Astrocyte (in vitro differentiated cells and primary cell): ENCODE measurements at regions not wholly inside any gene's neighbourhood (a gene's known extent, or its start where the extent isn't known, plus 50 kb on each side); places are given as distances from the start of the nearest gene placed in this dataset.

Source experiments
- DNase-seq: peaks from one replicate; pipeline ENCODE4 v3.0.0-alpha.2; 2010; ENCODE audit warnings: low read depth
- FAIRE-seq: peaks from 2 replicates; lab custom pipeline; 2011; peaks lifted over from hg19 to GRCh38; lab: Jason Lieb, UNC
- H2AFZ ChIP-seq: 2 replicates; pipeline ENCODE4 v1.6.0; 2012; ENCODE audit warnings: low read depth, low read length, inconsistent platforms
- H3K27ac ChIP-seq: 2 replicates; pipeline ENCODE4 v1.5.1; 2011; ENCODE audit warnings: low read depth, low read length, inconsistent platforms
- H3K27me3 ChIP-seq: 2 replicates; pipeline ENCODE4 v1.6.0; 2011; ENCODE audit warnings: low read length, inconsistent platforms; ENCODE audit not compliant: insufficient read depth
- H3K36me3 ChIP-seq: 2 replicates; pipeline ENCODE4 v1.5.1; 2011; ENCODE audit warnings: low read length, inconsistent platforms; ENCODE audit not compliant: insufficient read depth
- H3K4me1 ChIP-seq: 2 replicates; pipeline ENCODE4 v1.5.1; 2011; ENCODE audit warnings: low read length, inconsistent platforms; ENCODE audit not compliant: insufficient read depth
- H3K4me2 ChIP-seq: 2 replicates; pipeline ENCODE4 v1.6.0; 2012; ENCODE audit warnings: low read length, inconsistent platforms
- H3K4me3 ChIP-seq: 2 replicates; pipeline ENCODE4 v1.5.1; 2011; ENCODE audit warnings: low read depth, mild to moderate bottlenecking, low read length, inconsistent platforms; ENCODE audit not compliant: insufficient read depth
- H3K79me2 ChIP-seq: 2 replicates; pipeline ENCODE4 v1.6.0; 2012; ENCODE audit warnings: mild to moderate bottlenecking, low read length, inconsistent platforms; ENCODE audit not compliant: insufficient read depth
- H3K9ac ChIP-seq: 2 replicates; pipeline ENCODE4 v1.6.0; 2012; ENCODE audit warnings: mild to moderate bottlenecking, low read length, inconsistent platforms
- H3K9me3 ChIP-seq: 2 replicates; pipeline ENCODE4 v1.5.1; 2012; ENCODE audit warnings: low read depth, mild to moderate bottlenecking, low read length, inconsistent platforms; ENCODE audit not compliant: insufficient read depth
- H4K20me1 ChIP-seq: 2 replicates; pipeline ENCODE4 v1.6.0; 2012; ENCODE audit warnings: low read length, inconsistent platforms; ENCODE audit not compliant: insufficient read depth
- H3K27ac Mint-ChIP-seq: one replicate; pipeline ENCODE4 v1.8.0; 2021; ENCODE audit warnings: mild to moderate bottlenecking, mixed read lengths; ENCODE audit not compliant: unreplicated experiment
- H3K27me3 Mint-ChIP-seq: one replicate; pipeline ENCODE4 v1.8.0; 2021; ENCODE audit warnings: low read depth, mixed read lengths; ENCODE audit not compliant: unreplicated experiment
- H3K36me3 Mint-ChIP-seq: one replicate; pipeline ENCODE4 v1.8.0; 2021; ENCODE audit warnings: low read depth, mixed read lengths; ENCODE audit not compliant: unreplicated experiment
- H3K4me1 Mint-ChIP-seq: one replicate; pipeline ENCODE4 v1.8.0; 2021; ENCODE audit warnings: low read depth, mixed read lengths; ENCODE audit not compliant: unreplicated experiment
- H3K4me3 Mint-ChIP-seq: one replicate; pipeline ENCODE4 v1.8.0; 2021; ENCODE audit warnings: mild to moderate bottlenecking, moderate library complexity, mixed read lengths; ENCODE audit not compliant: unreplicated experiment
- H3K9me3 Mint-ChIP-seq: one replicate; pipeline ENCODE4 v1.8.0; 2021; ENCODE audit warnings: mild to moderate bottlenecking, mixed read lengths; ENCODE audit not compliant: unreplicated experiment
- EZH2 ChIP-seq: IDR thresholded peaks from 2 replicates; pipeline ENCODE4 v1.6.1; 2012; ENCODE audit warnings: mild to moderate bottlenecking, low read length, inconsistent platforms; ENCODE audit not compliant: insufficient read depth
- TF ChIP-seq, protein P1 (sequence below): IDR thresholded peaks from 2 replicates; pipeline ENCODE4 v1.5.1; 2011; ENCODE audit warnings: low read depth, mild to moderate bottlenecking, inconsistent platforms, low read length, moderate library complexity; ENCODE audit not compliant: insufficient read depth

DNA sequence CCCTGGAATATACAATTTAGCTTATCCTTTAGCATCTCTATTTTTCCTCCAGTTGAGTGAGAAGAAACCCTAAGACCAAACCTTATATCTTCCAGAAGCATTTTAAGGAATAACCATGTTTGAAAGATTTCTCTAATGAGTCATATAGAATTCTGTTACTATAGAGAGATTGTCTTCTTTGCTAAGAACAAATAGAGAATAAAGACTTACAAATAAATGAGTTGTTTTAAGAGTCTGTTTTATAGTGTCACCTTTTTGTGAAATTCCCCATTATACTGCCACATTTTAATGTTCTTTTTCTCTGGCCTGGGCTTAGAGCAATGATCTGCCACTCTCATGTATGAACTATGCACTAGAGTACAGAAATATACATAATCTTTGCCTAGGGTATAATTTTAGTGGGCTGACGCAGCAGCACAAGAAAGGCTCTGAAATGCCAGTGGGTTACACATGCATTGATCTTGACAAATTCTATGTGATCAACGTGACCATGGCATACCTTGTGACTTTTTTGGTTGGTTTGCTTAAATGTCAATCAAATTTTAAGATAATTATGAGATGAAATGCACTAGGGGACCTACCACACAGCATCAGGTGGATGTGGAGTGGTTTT lies 145.1 kb upstream of the MKLN1 start:
- H3K4me1 Mint-ChIP-seq = peaks cover 6% of the 10 kb centered on the region
- no peak overlapping the region for H3K4me3 Mint-ChIP-seq
- no peaks in the 10 kb centered on the region for H3K9me3 ChIP-seq
- H2AFZ ChIP-seq = no peak overlapping the region
- no peak overlapping the region for H3K4me3 ChIP-seq
- no peaks in the 10 kb centered on the region for H3K4me1 ChIP-seq
- H3K27me3 ChIP-seq = peaks cover 10% of the 10 kb centered on the region
- no peaks in the 10 kb centered on the region for H4K20me1 ChIP-seq
- no peak overlapping the region for H3K27ac ChIP-seq
- no peak overlapping the region for H3K9ac ChIP-seq
- H3K36me3 Mint-ChIP-seq = no peaks in the 10 kb centered on the region
- no peak for DNase-seq
- H3K36me3 ChIP-seq = no peaks in the 10 kb centered on the region
- H3K27ac Mint-ChIP-seq = no peak overlapping the region
- no peaks in the 10 kb centered on the region for H3K9me3 Mint-ChIP-seq
- H3K4me2 ChIP-seq = no peak overlapping the region
- no peak for FAIRE-seq
- no peaks in the 10 kb centered on the region for H3K79me2 ChIP-seq
- no peaks in the 10 kb centered on the region for H3K27me3 Mint-ChIP-seq
- TF ChIP-seq, protein P1, sequence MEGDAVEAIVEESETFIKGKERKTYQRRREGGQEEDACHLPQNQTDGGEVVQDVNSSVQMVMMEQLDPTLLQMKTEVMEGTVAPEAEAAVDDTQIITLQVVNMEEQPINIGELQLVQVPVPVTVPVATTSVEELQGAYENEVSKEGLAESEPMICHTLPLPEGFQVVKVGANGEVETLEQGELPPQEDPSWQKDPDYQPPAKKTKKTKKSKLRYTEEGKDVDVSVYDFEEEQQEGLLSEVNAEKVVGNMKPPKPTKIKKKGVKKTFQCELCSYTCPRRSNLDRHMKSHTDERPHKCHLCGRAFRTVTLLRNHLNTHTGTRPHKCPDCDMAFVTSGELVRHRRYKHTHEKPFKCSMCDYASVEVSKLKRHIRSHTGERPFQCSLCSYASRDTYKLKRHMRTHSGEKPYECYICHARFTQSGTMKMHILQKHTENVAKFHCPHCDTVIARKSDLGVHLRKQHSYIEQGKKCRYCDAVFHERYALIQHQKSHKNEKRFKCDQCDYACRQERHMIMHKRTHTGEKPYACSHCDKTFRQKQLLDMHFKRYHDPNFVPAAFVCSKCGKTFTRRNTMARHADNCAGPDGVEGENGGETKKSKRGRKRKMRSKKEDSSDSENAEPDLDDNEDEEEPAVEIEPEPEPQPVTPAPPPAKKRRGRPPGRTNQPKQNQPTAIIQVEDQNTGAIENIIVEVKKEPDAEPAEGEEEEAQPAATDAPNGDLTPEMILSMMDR = no peak
- TF ChIP-seq EZH2 = no peak

DNA sequence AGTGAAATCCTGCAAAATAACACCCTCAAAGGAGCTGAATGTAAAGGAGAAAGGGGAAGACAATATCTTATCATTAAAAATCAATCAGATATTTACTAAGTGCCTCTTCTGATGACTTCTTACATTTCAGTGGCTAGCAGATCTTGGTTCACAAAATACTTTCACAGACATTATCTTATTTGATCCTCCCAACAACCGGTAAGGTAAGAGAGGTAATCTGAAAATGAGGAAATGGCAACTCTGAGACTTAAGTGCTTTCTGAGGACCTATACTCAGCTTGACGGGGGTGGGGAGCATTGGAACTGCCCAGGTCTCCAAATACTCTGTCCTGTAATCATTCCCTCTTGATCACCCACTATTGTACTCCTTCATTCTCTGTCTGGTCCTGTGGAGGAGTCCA lies 144.6 kb upstream of the MKLN1 start:
- Histone ChIP-seq H3K9me3 (no peaks in the 10 kb centered on the region), H3K4me1 (peaks cover 1% of the 10 kb centered on the region), H3K79me2 (no peaks in the 10 kb centered on the region), H3K4me3 (no peak overlapping the region), H3K36me3 (no peaks in the 10 kb centered on the region), H3K9ac (no peak overlapping the region), H2AFZ (no peak overlapping the region), H3K27me3 (peaks cover 10% of the 10 kb centered on the region), H3K4me2 (no peak overlapping the region), H4K20me1 (no peaks in the 10 kb centered on the region), H3K27ac (no peak overlapping the region)
- FAIRE-seq (no peak), DNase-seq (no peak)
- H3K9me3 Mint-ChIP-seq = peaks cover under 1% of the 10 kb centered on the region
- H3K4me1 Mint-ChIP-seq = peaks cover 9% of the 10 kb centered on the region
- H3K36me3 Mint-ChIP-seq = peaks cover 2% of the 10 kb centered on the region
- no peaks in the 10 kb centered on the region for H3K27me3 Mint-ChIP-seq
- H3K4me3 Mint-ChIP-seq = no peak overlapping the region
- no peak for TF ChIP-seq EZH2
- H3K27ac Mint-ChIP-seq = no peak overlapping the region

DNA sequence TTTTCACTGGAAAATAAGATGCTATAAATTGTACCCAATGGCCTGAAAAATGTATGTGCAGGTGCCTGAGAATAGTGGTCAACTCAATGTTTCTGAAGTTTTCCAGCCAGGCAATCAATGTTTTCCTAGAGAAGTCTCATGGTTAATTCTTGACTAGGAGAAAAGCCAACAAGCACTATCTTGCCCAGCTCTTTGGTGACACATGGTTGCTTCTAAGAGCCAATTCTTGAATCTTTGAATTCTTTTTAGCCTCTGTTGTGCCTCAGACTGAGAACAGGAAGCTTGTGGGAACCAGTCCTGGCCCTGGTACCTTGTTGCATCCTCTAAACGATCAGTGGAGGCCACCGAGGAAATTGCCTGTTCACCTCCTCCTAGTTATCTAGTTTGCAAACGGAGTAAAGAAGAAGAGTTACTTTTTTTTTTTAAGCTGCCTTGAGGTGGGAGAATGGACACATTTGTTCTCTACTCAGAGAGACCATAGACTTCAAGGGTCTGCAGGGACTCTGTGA lies 144.0 kb upstream of the MKLN1 start:
- FAIRE-seq = no peak
- TF ChIP-seq EZH2 = no peak
- TF ChIP-seq, protein P1 = no peak
- H3K4me1 Mint-ChIP-seq = peaks cover 15% of the 10 kb centered on the region

More for the DNA sequence above, 144.0 kb upstream of the MKLN1 start:
- Mint-ChIP-seq H3K4me3 (no peak overlapping the region), H3K27me3 (no peaks in the 10 kb centered on the region), H3K36me3 (peaks cover 2% of the 10 kb centered on the region), H3K9me3 (peaks cover 4% of the 10 kb centered on the region), H3K27ac (no peak overlapping the region)
- no peaks in the 10 kb centered on the region for H3K9me3 ChIP-seq
- H2AFZ ChIP-seq = no peak overlapping the region
- no peak overlapping the region for H3K27ac ChIP-seq
- H3K9ac ChIP-seq = no peak overlapping the region
- no peak overlapping the region for H3K4me3 ChIP-seq
- H3K4me1 ChIP-seq = peaks cover 6% of the 10 kb centered on the region
- DNase-seq = no peak
- no peak overlapping the region for H3K4me2 ChIP-seq
- H3K79me2 ChIP-seq = no peaks in the 10 kb centered on the region
- peaks cover 10% of the 10 kb centered on the region for H3K27me3 ChIP-seq
- no peaks in the 10 kb centered on the region for H4K20me1 ChIP-seq
- H3K36me3 ChIP-seq = no peaks in the 10 kb centered on the region
